Muscle of leg (tissue), 3 donors: ENCODE measurements at regions not wholly inside any gene's neighbourhood (a gene's known extent, or its start where the extent isn't known, plus 50 kb on each side); places are given as distances from the start of the nearest gene placed in this dataset.

ENCODE experiments used
- DNase-seq: peaks from one replicate; pipeline ENCODE4 v3.0.0; 2013
- H3K27ac ChIP-seq: one replicate; pipeline ENCODE4 v1.5.1; 2013; ENCODE audit warnings: mild to moderate bottlenecking, low read length, control low read depth
- H3K27me3 ChIP-seq: one replicate; pipeline ENCODE4 v1.6.1; 2013; ENCODE audit warnings: low read length; ENCODE audit not compliant: control insufficient read depth, insufficient read depth
- H3K36me3 ChIP-seq: one replicate; pipeline ENCODE4 v1.6.1; 2013; ENCODE audit warnings: low read length; ENCODE audit not compliant: control insufficient read depth, insufficient read depth
- H3K4me1 ChIP-seq: one replicate; pipeline ENCODE4 v1.6.1; 2013; ENCODE audit warnings: low read length; ENCODE audit not compliant: control insufficient read depth, insufficient read depth
- H3K4me3 ChIP-seq: one replicate; pipeline ENCODE4 v1.5.1; 2013; ENCODE audit warnings: low read length, control low read depth
- H3K9me3 ChIP-seq: replicated peaks from 2 replicates; pipeline ENCODE4 v1.6.1; 2013; ENCODE audit warnings: low read depth, low read length; ENCODE audit not compliant: control insufficient read depth
- WGBS: methylation state at CpG from one replicate; pipeline ENCODE4 v1.1.5; 2013; ENCODE audit warnings: missing lambda C conversion rate; ENCODE audit not compliant: insufficient coverage; 5-methylcytosine and 5-hydroxymethylcytosine counted together

GRCh38 chr14:71776471-71777360, 155.5 kb upstream of the RGS6 start:
- Histone ChIP-seq H3K27ac (no peak overlapping the region), H3K9me3 (peaks cover 4% of the 10 kb centered on the region), H3K36me3 (no peaks in the 10 kb centered on the region), H3K4me1 (no peaks in the 10 kb centered on the region), H3K27me3 (peaks cover 6% of the 10 kb centered on the region), H3K4me3 (no peak overlapping the region)
- DNase-seq, result no peak
- 80% methylated on average over 5 of the region's 10 CpGs for WGBS

DNA sequence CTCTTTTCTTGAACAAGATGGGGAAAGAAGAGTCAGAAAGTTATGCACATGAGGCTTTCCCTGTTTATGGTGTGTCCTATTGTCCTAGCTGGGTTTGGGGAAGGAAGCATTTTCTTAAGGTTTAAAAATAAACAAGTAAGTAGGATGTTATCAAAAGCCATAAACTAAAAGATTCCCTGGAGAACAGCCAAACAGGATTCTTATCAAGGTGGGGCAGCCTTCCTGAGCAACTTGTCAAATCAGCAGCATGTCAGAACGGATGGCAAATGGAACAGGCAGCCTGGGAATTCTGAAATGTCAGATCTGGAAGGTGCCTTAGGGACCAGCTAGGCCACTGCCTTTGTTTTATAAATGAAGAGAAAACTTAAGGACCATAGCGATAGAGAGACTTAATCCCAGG, 152.2 kb upstream of the RGS6 start:
- H3K4me1 ChIP-seq, result no peaks in the 10 kb centered on the region
- 33% methylated on average over 1 of the region's 2 CpGs for WGBS
- no peak overlapping the region for H3K27ac ChIP-seq
- H3K4me3 ChIP-seq, result no peak overlapping the region
- H3K36me3 ChIP-seq, result no peaks in the 10 kb centered on the region
- H3K27me3 ChIP-seq, result no peaks in the 10 kb centered on the region
- no peaks in the 10 kb centered on the region for H3K9me3 ChIP-seq
- peak; percentile 53 for DNase-seq

- WGBS, result 100% methylated on average over 1 of the region's 3 CpGs
These were observed 151.4 kb upstream of the RGS6 start for GRCh38 chr14:71780822-71781221.

GRCh38 chr14:71783088-71783487, 149.1 kb upstream of the RGS6 start:
- H3K27me3 ChIP-seq, result no peaks in the 10 kb centered on the region
- WGBS, result 81% methylated on average over 3 of the region's 4 CpGs
- no peak overlapping the region for H3K27ac ChIP-seq
- no peaks in the 10 kb centered on the region for H3K4me1 ChIP-seq
- H3K4me3 ChIP-seq, result no peak overlapping the region
- no peaks in the 10 kb centered on the region for H3K36me3 ChIP-seq
- DNase-seq, result no peak
- H3K9me3 ChIP-seq, result no peaks in the 10 kb centered on the region

More at GRCh38 chr14:71780822-71781221, 151.4 kb upstream of the RGS6 start:
- no peaks in the 10 kb centered on the region for H3K9me3 ChIP-seq
- no peaks in the 10 kb centered on the region for H3K36me3 ChIP-seq
- no peaks in the 10 kb centered on the region for H3K4me1 ChIP-seq
- H3K27me3 ChIP-seq, result no peaks in the 10 kb centered on the region
- H3K4me3 ChIP-seq, result no peak overlapping the region
- DNase-seq, result no peak
- no peak overlapping the region for H3K27ac ChIP-seq

DNA sequence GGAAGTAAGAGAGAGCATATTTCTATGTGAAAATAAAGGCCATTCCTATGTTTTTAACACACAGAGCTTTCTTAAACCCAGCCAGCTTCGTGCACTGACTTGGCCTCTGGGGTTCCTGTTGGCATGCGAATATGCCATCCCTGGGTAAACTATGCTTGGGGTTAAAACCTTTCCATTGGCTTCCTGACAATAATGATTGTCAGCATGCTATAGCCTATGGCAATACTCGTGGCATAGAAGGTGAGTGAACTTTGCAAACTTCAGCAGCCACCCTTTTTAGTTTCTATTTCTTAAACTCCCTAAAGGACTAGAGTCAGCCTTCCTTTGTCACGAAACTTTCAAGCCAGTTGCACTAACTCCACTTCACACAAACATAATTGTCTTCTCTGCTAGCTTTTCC, 148.4 kb upstream of the RGS6 start:
- 75% methylated on average over 3 of the region's 4 CpGs for WGBS
- H3K9me3 ChIP-seq, result no peaks in the 10 kb centered on the region
- no peaks in the 10 kb centered on the region for H3K27me3 ChIP-seq
- H3K4me1 ChIP-seq, result no peaks in the 10 kb centered on the region
- no peak overlapping the region for H3K27ac ChIP-seq
- no peak for DNase-seq
- H3K36me3 ChIP-seq, result no peaks in the 10 kb centered on the region
- no peak overlapping the region for H3K4me3 ChIP-seq

- Histone ChIP-seq H3K9me3 (no peaks in the 10 kb centered on the region), H3K27ac (no peak overlapping the region), H3K36me3 (no peaks in the 10 kb centered on the region), H3K4me3 (no peak overlapping the region), H3K27me3 (no peaks in the 10 kb centered on the region), H3K4me1 (no peaks in the 10 kb centered on the region)
- no CpG with 5 or more reads among the region's 1 CpG for WGBS
- DNase-seq, result no peak
These were observed 143.2 kb upstream of the RGS6 start for GRCh38 chr14:71789005-71789404.

- peak; percentile 64 for DNase-seq
- WGBS, result no CpG with 5 or more reads among the region's 1 CpG
- Histone ChIP-seq H3K9me3 (no peaks in the 10 kb centered on the region), H3K36me3 (no peaks in the 10 kb centered on the region), H3K27ac (no peak overlapping the region), H3K4me3 (no peak overlapping the region), H3K27me3 (no peaks in the 10 kb centered on the region), H3K4me1 (no peaks in the 10 kb centered on the region)
These were observed 132.4 kb upstream of the RGS6 start for GRCh38 chr14:71799841-71800240.

DNA sequence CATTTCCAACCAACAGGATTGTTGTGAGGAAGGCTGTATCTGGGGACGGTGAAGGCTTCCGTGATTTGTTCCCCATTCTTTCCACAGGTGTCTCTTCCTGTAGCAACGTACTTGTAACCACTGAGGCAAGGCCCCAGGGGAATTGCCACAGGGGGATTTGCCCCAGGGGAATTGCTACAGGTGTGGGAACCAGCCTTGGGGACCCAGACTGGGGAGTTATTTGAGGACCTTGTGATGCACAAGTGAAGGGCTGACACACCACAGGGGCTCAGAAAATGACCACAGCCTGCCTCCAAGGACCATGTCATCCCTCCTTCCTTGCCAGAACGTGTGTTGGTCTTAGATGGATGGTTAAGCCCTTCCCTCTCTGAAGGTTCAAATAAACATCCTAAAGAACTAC, 131.4 kb upstream of the RGS6 start:
- Histone ChIP-seq H3K4me1 (no peaks in the 10 kb centered on the region), H3K27ac (no peak overlapping the region), H3K27me3 (no peaks in the 10 kb centered on the region), H3K9me3 (no peaks in the 10 kb centered on the region), H3K36me3 (no peaks in the 10 kb centered on the region), H3K4me3 (no peak overlapping the region)
- DNase-seq, result no peak
- no CpG with 5 or more reads among the region's 4 CpGs for WGBS

- WGBS, result 88% methylated on average over 1 of the region's 3 CpGs
- no peaks in the 10 kb centered on the region for H3K4me1 ChIP-seq
- H3K36me3 ChIP-seq, result no peaks in the 10 kb centered on the region
- no peak for DNase-seq
- H3K27me3 ChIP-seq, result no peaks in the 10 kb centered on the region
- H3K4me3 ChIP-seq, result no peak overlapping the region
- H3K27ac ChIP-seq, result no peak overlapping the region
- H3K9me3 ChIP-seq, result no peaks in the 10 kb centered on the region
These were observed 128.5 kb upstream of the RGS6 start for GRCh38 chr14:71803539-71804260.

DNA sequence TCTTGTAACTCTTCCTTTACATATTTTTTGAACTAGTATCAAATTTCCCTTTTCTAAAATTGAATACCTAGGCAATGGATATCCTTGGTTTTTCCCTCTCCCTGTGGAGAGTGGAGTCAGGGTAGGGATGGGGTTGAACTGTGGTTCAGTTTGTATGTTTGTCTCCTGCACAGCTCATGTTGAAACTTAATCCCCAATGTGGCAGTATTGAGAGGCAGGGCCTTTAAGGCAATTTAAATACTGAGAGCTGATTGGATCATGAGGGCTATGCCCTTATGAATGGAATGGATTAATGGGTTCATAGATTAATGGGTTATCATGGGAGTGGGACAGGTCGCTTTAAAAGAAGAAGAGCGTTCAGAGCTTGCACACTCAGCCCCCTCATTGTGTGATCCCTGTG, 127.2 kb upstream of the RGS6 start:
- Histone ChIP-seq H3K4me1 (no peaks in the 10 kb centered on the region), H3K27ac (no peak overlapping the region), H3K36me3 (no peaks in the 10 kb centered on the region), H3K27me3 (no peaks in the 10 kb centered on the region), H3K4me3 (no peak overlapping the region), H3K9me3 (no peaks in the 10 kb centered on the region)
- DNase-seq, result no peak
- no CpG with 5 or more reads among the region's 2 CpGs for WGBS
